ENCODE measurements at regions not wholly inside any gene's neighbourhood (a gene's known extent, or its start where the extent isn't known, plus 50 kb on each side); places are given as distances from the start of the nearest gene placed in this dataset.

DNA sequence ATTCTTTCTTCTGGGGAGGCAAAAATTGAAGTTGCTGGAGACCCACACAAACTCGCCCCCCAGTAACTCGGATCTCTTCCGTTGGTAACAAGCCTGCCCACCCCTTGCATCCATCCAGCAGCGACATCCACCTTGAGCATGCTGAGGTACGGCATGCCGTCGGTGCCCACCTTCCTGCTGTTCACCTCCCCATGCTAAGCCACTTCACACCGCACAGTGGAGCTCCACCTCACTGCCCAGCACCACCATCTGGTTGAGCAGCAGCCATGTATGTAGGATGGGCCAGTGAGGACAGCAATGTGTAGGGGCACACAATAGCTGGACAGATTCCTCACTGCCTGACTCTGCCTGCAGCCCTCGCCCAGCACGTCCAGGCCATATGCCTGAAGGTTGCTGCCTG lies 138.1 kb upstream of the ZNF92 start:
- TF ChIP-seq, protein P1, sequence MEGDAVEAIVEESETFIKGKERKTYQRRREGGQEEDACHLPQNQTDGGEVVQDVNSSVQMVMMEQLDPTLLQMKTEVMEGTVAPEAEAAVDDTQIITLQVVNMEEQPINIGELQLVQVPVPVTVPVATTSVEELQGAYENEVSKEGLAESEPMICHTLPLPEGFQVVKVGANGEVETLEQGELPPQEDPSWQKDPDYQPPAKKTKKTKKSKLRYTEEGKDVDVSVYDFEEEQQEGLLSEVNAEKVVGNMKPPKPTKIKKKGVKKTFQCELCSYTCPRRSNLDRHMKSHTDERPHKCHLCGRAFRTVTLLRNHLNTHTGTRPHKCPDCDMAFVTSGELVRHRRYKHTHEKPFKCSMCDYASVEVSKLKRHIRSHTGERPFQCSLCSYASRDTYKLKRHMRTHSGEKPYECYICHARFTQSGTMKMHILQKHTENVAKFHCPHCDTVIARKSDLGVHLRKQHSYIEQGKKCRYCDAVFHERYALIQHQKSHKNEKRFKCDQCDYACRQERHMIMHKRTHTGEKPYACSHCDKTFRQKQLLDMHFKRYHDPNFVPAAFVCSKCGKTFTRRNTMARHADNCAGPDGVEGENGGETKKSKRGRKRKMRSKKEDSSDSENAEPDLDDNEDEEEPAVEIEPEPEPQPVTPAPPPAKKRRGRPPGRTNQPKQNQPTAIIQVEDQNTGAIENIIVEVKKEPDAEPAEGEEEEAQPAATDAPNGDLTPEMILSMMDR (IDR thresholded peaks at IDR 0.05), result no peak
- Histone ChIP-seq H3K4me3 (ENCODE audit: low read depth in 1 of 2, low read length in 1 of 2) (no peak overlapping the region), H3K36me3 (no peaks in the 10 kb centered on the region), H3K27ac (no peak overlapping the region), H3K9me3 (no peaks in the 10 kb centered on the region), H3K4me1 (ENCODE audit: control insufficient read depth in 1 of 2, insufficient read depth in 1 of 2, low read depth in 1 of 2, low read length in 1 of 2) (no peaks in the 10 kb centered on the region), H3K27me3 (peaks cover 44% of the 10 kb centered on the region)

DNA sequence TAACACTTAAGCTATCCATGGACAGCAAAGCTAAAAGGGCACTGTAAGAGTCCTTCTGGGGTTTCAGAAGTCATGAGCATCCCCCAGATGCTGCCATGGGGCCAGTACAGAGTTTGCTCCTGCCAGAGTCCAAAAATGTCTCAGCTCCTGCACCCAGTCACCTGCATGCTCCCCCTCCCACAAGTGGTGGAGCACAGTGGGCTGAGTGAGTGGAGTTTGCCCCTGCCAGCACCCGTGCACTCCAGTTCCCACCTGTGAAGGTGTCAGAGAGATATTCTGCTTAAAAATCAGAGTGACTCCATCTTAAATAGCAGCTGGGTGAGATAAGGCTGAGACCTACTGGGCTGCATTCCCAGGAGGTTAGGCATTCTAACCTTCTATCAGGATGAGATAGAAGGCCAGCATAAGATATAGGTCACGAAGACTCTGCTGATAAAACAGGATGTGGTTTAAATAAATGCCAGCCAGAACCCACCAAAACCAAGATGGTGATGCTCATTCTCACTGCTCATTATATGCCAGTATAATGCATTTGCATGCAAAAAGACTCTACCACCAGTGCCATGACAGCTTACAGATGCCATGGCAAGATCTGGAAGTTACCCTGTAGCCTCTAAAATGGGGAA lies 140.1 kb upstream of the ZNF92 start:
- Histone ChIP-seq H3K4me3 (ENCODE audit: low read depth in 1 of 2, low read length in 1 of 2) (no peak overlapping the region), H3K27me3 (peaks cover 23% of the 10 kb centered on the region), H3K36me3 (no peaks in the 10 kb centered on the region), H3K27ac (no peak overlapping the region), H3K9me3 (no peaks in the 10 kb centered on the region), H3K4me1 (ENCODE audit: control insufficient read depth in 1 of 2, insufficient read depth in 1 of 2, low read depth in 1 of 2, low read length in 1 of 2) (no peaks in the 10 kb centered on the region)
- TF ChIP-seq, protein P1 (IDR thresholded peaks at IDR 0.05), result no peak

DNA sequence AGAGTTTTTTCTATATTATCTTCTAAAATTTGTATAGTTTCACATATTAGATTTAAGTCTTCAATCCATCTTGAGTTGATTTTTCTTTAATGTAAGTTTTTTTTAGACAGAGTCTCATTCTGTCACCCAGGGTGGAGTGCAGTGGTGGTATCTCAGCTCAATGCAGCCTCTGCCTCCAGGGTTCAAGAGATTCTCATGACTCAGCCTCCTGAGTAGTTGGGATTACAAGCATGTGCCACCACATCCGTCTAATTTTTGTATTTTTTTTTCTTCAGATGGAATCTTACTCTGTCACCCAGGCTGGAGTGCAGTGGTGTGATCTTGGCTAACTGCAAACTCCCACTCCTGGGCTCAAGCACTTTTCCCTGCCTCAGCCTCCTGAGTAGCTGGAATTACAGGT lies 143.4 kb upstream of the ZNF92 start:
- H3K27me3 ChIP-seq, result peaks cover 9% of the 10 kb centered on the region
- no peaks in the 10 kb centered on the region for H3K36me3 ChIP-seq
- H3K4me1 ChIP-seq (ENCODE audit: control insufficient read depth in 1 of 2, insufficient read depth in 1 of 2, low read depth in 1 of 2, low read length in 1 of 2), result no peaks in the 10 kb centered on the region
- H3K4me3 ChIP-seq (ENCODE audit: low read depth in 1 of 2, low read length in 1 of 2), result no peak overlapping the region
- H3K27ac ChIP-seq, result no peak overlapping the region
- TF ChIP-seq, protein P1 (IDR thresholded peaks at IDR 0.05), result no peak
- no peaks in the 10 kb centered on the region for H3K9me3 ChIP-seq

DNA sequence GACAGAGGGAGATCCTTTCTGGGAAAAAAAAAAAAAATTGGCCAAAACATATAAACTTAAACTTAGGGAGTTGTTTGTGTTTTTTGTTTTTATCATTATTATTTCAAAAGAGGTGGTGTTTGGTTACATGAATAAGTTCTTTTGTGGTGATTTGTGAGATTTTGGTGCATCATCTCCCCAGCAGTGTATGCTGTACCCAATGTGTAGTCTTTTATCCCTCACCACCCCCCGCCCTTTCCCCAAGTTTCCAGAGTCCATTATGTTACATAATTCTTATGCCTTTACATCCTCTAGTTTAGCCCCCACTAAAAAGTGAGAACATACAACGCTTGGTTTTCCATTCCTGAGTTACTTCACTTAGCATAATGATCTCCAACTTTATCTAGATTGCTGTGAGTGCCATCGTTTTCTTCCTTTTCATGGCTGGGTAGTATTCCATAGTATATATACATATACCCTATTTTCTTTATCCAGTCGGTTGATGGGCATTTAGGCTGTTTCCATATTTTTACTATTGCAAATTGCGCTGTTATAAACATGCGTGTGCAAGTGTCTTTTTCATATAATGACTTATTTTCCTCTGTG lies 148.1 kb upstream of the ZNF92 start:
- Histone ChIP-seq H3K4me3 (ENCODE audit: low read depth in 1 of 2, low read length in 1 of 2) (no peak overlapping the region), H3K9me3 (no peaks in the 10 kb centered on the region), H3K27ac (no peak overlapping the region), H3K4me1 (ENCODE audit: control insufficient read depth in 1 of 2, insufficient read depth in 1 of 2, low read depth in 1 of 2, low read length in 1 of 2) (no peaks in the 10 kb centered on the region), H3K36me3 (no peaks in the 10 kb centered on the region), H3K27me3 (no peaks in the 10 kb centered on the region)
- TF ChIP-seq, protein P1 (IDR thresholded peaks at IDR 0.05), result no peak

DNA sequence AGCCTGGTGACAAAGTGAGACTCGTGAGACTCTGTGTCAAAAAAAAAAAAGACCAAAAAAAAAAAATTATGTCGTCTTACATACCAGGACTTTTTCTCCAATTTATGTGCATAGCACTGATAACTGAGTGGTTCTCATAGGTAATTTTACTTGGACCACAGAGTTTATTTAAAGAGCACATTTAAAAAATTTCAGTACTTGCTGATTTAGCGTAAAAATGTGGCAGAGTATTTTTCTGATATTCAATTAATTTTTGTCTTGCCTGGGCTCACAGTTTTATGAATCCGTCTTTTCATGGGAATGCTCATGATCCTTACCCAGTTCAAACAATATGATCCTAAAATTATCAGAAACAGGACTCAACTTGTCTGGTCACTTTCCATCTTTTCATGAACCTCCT lies 151.0 kb upstream of the ZNF92 start:
- Histone ChIP-seq H3K27me3 (no peaks in the 10 kb centered on the region), H3K4me1 (ENCODE audit: control insufficient read depth in 1 of 2, insufficient read depth in 1 of 2, low read depth in 1 of 2, low read length in 1 of 2) (no peaks in the 10 kb centered on the region), H3K36me3 (no peaks in the 10 kb centered on the region), H3K9me3 (no peaks in the 10 kb centered on the region), H3K4me3 (ENCODE audit: low read depth in 1 of 2, low read length in 1 of 2) (no peak overlapping the region), H3K27ac (no peak overlapping the region)
- TF ChIP-seq, protein P1 (IDR thresholded peaks at IDR 0.05), result no peak

Data from neutrophil (primary cell).